Glomerular visceral epithelial cell (primary cell): ENCODE measurements at regions not wholly inside any gene's neighbourhood (a gene's known extent, or its start where the extent isn't known, plus 50 kb on each side); places are given as distances from the start of the nearest gene placed in this dataset.
"Not testable (repeated sequence)": the region's sequence is repeated elsewhere in the genome, so short reads cannot be mapped to it uniquely, and the experiment has no call there.

ENCODE experiments used
- DNase-seq: peaks from one replicate; pipeline ENCODE4 v3.0.0-alpha.2; 2016; ENCODE audit errors: extremely low spot score

DNA sequence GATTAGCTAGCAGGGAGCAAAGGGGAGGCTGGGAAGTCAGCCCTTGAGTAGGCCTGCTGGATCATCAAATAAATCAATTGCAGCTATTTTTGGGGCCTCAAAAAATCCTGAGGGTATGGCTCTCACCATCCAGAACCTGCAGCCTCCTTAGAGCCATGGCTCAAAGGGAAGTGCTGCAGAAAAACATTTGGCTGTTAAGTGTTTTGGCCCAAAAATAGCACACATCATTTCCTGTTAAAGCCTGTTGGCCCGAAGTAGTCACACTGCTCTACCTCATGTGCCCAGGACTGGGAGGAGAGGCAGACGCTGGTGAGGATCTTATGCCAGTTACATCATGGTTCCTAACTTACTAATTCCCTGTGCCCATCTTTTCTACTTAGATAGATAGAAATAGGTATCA lies 176.8 kb upstream of the PLGLB1 start:
- not testable (repeated sequence) for DNase-seq

DNA sequence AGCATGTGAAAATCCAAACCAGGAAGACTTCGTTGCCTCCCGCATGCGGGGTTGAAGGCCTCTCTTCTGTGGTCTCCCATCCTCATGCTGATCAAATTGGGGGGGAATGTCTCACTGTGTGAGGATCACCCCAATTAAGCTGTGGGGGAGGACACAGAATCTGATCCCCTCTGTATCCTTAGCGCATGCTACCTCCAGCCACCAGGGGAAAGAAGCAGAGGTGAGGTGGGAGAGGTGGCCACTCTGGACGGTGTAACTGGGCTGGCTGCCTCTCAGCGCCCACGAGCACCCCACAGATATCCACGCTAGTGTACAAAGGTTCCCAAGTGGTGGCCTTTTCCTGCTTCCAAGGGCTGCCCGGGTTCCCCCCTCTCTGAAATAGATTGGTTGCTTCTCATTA lies 177.6 kb upstream of the PLGLB1 start:
- not testable (repeated sequence) for DNase-seq

DNA sequence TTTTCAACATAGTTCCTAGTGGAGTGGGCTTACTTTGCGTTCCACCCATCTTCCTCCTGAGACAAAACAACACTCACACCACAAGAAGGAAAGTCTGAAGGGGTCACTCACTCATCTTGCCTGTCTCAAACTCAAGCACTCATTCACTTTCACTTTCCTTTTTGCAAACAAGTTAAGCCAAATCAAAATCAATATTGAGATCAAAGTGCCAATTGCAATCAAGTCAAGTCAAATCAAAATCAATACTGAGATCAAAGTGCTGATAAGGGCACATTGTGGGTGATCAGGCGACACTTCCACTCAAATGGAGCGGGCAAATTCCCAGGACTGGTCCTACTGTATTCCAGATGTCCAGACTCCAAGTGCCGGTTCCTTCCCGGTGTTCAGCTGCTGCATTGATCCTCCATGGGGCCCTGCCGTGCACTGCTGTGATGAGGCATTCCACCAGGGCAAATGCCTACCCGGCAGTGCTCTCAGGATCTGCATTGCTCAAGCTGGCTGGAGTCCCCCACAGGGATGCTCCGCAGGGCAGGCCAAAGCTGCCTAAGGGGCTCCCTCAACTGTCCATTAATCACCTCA lies 183.0 kb upstream of the PLGLB1 start:
- DNase-seq: not testable (repeated sequence)

DNA sequence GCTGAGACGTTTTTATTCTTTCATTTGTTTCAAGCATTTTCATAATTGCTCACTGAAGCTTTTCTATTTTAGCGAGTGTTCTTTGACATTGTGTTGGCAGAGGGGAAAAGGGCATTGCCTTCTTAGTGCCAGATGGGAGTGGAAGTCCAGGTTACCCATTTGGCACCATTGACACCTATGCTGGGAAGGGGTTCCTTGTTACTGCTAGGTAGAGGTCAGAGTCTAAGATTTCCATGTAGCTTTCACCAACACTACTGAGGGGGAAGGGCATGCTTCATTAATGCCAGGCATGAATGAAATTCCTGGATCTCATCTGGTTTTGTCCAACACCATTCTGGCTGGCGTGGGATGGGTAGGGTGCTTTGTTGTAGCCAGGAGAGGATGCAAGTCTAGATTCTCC lies 191.3 kb upstream of the PLGLB1 start:
- not testable (repeated sequence) for DNase-seq

DNA sequence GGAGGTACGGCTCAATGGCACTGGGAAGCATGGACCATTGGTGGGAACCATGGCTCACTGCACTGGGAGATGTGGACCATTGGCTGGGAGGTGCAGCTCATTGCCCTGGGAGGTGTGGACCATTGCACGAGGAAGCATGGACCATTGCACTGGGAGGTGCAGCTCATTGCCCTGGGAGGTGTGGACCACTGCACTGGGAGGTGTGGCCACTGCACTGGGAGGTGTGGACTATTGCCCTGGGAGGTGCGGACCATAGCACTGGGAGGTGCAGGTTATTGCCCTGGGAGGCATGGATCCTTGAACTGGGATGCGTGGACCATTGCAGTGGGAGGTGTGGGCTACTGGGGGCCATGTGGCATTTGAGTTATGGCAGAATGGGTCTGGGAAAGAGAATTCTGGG lies 195.4 kb upstream of the PLGLB1 start:
- DNase-seq: not testable (repeated sequence)

DNA sequence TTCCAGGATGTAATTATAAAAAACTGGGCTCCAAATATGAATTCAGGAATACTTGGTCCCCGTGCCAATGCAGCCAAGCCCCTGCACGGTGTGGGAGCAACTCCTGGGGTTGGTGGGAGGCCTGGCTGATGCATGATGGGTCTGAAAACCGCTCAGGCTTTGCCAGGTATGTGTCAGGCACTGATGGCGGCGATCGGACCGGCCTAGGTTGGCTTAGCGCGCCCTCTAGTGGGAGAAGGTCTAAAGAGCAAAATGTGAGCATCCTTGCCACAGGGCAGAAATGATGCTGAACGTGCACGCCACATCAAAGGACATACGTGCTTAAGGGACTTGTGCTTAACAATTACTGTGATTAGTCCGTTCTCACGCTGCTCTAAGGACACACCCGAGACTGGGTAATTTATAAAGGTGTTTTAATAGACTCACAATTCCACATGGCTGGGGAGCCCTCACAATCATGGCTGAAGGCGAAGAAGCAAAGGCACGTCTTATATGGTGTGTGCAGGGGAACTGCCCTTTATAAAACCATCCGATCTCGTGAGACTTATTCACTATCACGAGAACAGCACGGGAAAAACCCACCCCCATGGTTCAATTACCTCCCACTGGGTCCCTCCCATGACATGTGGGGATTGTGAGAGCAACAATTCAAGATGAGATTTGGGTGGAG lies 196.2 kb upstream of the PLGLB1 start:
- DNase-seq: not testable (repeated sequence)

DNA sequence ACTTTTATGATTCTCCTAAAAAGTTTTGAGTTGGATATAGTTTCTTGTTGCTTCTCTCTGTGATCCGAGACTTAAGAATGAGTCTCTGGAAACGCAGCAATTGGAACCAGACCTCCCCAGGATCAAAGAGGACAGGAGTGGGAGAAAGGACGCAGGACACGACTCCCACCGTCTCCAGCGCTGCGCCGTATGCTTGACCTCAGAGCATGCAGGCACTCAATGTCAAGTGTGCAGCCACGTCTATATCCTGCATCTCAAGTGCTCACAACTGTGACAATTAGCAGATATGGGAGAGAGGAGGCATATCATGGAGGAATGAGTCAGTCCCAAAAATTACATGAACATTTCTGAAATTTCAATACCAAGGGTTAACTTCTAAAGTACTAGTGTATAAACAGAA lies 199.0 kb upstream of the PLGLB1 start:
- DNase-seq: not testable (repeated sequence)

DNA sequence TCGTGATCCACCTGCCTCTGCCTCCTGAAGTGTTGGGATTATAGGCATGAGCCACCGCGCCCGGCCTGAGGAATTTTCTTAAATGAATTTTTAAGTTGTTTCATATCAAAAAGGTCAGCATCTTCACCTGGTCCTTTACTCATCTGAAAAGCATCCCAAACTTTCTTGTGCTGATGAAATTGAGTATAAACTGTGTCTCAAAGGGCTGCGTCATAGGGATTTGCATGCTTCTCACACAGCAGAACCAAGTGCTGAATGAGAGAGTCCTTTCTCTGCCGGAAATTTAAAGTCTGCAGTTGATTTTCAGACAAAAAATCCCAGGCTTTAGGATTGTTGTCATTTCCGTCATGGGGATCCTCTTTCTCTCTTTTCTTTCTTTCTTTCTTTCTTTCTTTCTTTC lies 200.5 kb upstream of the PLGLB1 start:
- DNase-seq: not testable (repeated sequence)

DNA sequence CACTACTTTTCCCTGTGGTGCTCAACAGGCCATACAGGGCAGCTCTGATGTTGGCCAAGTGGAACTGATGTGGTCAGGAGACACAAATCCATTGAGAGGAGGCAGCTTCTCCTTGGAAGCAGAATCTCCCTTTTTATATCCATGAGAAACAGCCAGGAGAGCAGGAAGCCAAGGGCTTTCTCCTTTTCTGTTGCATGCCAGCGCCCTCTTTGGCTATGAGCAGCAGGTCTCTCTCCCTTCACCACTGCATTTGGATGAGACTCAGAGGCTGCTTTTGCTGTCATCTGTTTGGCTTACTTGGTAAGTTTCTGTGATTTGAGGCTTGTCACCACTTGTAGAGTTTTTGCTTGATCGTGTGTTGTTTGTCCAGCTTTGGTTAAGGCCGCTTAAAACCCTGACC lies 202.2 kb upstream of the PLGLB1 start:
- DNase-seq: not testable (repeated sequence)

DNA sequence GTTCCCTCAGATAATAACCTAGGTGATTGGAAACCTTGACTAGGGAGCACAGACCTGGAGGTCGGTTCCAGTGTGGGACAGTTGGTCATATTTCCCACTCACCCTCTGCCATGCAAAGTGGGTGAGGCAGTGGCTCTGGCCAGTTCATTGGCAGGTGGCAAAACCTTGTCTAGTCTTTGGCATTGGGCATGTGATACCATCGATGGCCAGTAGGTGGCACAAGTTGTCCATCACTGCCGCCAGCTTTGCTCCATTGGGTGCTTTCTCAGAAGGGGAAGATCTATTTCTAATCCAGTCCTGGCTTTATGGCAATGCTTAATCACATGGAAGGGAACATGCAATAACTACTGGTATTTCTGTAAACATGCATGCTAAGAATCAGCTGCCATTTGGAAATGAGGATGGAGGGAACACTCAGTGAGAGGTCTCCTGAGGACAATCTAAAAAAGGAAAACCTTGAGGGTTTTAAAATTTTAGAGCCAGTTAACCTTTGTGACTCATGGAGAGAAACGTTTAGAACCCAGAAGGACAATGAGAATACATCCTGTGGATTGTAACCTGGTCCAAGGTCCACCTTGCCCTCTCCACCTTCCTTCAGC lies 207.5 kb upstream of the PLGLB1 start:
- not testable (repeated sequence) for DNase-seq

DNA sequence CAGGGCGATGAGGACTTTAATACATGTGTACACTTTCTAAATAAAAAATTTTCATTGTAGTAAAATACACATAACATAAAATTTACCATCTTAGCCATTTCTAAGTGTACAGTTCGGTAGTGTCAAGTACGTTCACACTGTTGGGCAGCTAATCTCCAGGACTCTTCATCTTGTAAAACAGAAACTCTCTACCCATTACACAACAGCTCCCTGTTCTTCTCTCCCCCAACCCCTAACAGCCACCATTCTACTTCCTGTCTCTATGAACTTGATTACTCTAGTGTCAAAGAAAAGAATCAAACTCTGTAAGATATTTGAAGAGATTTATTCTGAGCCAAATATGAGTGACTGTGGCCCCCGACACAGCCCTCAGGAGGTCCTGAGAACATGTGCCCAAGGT lies 208.3 kb upstream of the PLGLB1 start:
- DNase-seq: not testable (repeated sequence)

DNA sequence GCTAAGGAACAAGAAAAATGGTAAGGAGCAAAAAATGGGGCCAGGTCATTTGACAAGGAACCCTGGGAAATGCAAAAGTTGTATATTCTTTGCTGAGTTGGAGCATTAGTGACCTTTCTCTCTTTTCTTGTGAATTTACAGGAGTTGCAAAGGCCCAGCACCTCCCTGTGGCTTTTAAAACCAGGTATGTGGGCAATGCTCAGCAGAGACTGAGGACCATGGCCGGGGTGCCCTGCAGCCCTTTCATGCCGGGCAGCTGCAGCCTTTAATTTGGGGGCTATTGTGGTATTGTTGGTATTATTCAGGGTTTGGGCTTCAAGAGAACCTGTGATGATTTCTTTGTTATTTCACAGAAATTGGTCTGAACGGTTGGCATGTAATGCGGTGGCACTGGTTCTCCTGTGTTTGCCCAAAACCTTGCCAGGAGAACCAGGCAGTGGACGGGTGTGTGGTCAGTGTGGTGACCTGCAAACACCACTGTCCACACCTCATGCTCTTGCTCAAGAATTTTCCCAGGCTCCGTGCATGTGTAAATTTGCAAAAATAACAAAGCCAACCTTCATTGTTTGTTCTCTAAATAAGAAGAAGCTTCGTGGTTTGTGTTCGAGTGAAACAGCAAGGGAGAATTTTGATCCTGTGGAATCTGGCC lies 213.8 kb upstream of the PLGLB1 start:
- DNase-seq: not testable (repeated sequence)

DNA sequence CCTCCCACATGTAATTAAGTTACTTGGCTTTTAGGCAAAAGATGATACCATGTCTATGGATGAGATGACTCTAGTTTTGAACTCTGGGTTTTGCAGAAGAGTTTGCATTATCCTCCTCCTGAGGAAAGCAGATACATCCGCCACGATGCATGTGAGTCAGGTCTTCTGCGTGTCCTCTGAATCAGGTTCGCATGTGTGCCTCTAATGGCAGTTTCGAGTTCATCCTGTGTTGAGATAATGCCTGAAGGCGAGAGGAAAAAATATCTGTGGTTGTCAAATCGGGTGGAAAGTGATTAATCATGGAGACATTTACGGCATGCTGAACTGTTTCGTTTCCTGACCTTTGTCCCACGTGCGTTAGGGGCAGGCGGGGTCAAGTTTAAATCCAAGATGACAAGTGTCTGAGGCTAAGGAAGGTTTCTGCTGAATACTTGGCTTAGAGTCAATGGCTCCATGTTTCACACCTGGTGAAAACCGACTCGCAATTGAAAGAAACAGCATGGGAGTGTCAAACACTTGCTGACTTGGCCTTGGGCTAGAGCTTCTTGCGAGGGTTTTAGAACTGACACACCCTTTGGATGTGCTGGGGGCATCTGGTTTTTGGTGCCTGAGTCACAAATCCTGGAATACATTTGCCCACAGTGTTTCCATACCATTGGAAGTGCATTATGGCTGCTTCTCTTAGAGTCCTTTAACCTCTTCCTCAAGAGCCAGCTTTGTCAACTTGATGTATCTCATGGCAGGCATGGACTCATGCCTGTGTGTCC lies 216.1 kb upstream of the PLGLB1 start:
- DNase-seq: not testable (repeated sequence)

DNA sequence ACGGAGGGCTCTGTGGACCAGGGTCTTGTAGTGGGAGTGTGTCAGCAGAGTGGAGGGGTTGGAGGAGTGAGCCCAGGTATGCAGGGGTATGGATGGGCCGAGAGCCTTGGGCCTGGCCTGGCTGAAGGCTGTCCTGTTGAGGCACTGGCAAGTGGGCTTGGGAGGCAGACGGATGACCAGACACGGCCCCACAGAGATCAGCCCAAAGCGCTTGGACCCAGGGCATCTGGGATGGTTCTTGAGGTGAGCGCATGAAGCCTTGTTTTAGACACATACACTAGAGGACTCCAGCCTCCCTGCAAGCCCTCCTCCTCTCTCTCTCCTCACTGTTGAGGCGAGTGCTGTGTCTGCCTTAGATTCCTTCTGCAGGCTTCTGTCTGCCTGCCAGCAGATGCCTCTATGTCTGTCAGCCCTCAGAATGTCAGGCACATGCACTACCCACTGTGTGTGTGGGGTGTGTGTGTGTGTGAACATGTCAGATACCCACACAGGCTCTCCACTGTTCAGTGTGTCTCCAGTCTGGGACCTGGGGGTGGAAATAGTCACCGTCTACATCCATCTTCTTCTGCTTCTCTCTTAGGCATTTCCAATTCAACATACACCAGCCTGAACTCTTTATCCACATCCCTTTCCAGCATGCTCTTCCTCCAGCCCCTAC lies 218.0 kb upstream of the PLGLB1 start:
- not testable (repeated sequence) for DNase-seq

DNA sequence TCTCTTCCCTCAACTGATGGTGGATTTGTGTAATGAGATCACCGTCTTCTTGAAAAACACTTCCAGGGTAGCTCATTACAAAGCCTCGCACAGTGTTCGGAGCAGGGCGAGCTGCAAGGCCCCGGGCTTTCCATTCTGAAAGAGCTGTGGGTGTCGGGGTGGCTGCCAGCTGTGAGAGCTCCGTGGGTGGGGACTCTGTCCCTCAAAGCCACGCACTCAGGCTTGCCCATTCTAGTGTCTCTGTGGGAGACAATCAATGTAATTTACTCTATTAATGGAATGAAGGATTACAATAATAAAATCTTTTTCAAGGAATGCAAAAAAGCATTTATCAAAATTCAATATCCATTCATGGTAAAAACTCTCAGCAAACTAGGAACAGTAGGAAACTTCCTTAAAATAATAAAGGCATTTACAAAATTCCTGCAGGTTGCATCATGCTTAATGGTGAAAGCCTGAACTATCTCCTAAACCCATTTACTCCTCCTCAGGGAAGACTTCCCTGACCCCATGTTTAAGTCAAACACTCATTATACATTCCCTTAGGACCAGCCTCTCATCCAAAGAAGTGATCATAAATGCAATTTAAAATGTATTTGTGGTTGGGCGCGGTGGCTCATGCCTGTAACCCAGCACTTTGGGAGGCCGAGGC lies 224.5 kb upstream of the PLGLB1 start:
- DNase-seq: not testable (repeated sequence)

DNA sequence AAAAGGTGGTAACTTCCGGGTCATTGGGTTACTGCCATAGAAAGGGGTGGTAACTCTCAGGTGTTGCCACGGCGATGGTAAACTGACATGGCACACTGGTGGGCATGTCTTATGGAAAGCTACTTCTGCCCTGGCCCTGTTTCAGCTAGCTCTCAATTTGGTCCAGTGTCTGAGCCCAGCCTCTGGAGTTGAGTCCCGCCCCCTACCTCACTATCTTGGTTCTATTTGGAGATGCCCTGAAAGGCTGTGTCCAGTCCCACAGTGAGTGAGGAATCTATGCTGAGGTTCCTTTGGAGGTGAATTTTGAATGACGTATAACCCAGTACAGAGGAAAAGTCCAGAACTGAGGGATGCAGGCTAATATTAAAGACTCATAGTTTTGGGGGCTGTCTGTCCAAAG lies 230.4 kb upstream of the PLGLB1 start:
- not testable (repeated sequence) for DNase-seq

DNA sequence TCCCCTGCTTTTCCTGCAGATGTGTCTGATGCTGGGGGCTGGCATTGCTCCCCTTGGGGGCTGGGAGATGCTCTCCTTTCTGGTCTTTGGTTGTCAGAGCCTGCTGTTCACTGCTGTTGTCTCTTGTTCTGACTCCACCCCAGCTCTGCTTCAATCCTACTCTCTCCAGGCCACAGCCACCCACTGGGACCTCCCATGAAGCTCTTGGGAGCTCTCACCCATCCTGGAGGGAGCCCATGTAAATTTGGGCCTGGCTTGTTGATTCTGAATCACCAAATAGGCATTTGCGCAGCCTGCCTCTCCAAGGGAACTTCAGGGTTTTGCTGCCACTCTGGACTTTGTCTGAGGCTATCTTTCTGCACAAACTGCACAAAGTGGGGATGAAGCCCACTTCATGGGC lies 232.9 kb upstream of the PLGLB1 start:
- DNase-seq: not testable (repeated sequence)

DNA sequence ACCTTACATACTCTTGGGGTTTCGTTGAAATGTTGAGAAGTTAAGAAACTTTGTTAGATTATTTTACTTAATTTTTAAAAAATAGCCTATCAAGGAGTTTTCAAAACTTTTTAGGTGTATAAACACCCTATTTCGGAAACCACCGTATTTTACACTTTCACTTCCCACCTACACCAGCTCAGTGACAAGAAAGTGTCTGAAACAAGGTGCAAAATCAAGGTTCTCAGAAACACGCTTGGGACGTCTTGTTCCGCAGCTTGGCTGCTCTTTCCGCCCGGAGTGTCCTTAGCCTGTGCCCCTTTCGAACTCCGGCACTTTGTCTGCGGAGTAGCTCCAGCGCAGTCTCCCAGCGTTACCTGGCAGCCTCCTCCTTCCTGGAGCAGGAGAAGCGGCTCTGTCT lies 233.8 kb upstream of the PLGLB1 start:
- DNase-seq: not testable (repeated sequence)

DNA sequence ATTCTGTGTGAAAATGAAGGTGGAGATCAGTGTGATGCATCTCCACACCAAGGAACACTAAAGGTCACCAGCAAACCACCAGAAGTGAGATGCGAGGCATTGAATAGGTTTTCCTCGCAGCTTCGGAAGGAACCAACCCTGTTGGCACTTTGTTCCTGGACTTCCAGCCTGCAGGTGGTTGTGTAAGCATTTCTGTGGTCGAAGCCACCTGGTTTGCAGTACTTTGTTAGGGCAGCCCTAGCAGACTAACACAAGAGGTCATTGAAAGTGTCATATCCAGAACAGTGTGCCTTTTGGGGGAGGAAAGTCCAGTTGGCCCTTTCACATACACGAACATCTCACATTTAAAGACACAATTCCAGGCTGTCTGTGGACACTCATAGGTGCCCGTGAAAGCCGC lies 237.2 kb upstream of the PLGLB1 start:
- not testable (repeated sequence) for DNase-seq

DNA sequence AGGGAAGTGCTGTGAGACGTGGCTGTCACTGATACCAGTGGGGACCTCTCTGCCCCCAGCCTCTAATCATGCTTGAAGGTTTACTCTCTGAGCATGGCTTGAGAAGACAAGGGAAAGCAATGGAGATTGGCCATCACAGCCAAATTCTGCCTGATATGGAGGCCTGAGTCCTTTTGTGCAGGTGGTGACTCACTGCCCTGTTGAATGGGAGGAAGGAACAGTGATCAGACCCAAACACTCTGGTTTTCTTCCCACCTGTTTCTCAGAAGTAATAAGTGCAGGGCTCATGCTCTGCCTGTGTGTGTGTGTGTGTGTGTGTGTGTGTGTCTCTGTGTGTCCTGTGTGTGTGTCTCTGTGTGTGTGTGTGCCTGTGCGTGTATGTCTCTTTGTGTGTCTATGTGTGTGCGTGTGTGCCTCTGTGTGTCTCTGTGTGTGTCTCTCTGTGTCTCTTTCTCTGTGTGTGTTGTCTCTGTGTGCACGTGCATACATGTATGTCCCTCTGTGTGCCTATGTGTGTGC lies 240.6 kb upstream of the PLGLB1 start:
- DNase-seq: not testable (repeated sequence)
